Breast epithelium (tissue), 4 donors: ENCODE measurements at regions not wholly inside any gene's neighbourhood (a gene's known extent, or its start where the extent isn't known, plus 50 kb on each side); places are given as distances from the start of the nearest gene placed in this dataset.
"Not testable (repeated sequence)": the region's sequence is repeated elsewhere in the genome, so short reads cannot be mapped to it uniquely, and the experiment has no call there.

ENCODE experiments used
- DNase-seq, 2 donors: peaks; one replicate each; pipeline ENCODE4 v3.0.0-alpha.2; 2019; ENCODE audit warnings: low spot score in 2 of 2
- H3K27ac ChIP-seq, 2 donors: fragments of 200-600 bp; sonication (generic) in 1 of 2; one replicate each; pipeline ENCODE4 v1.5.1; 2016 to 2019; ENCODE audit warnings: mild to moderate bottlenecking in 1 of 2
- H3K27me3 ChIP-seq, 2 donors: fragments of 200-600 bp; sonication (generic) in 1 of 2; one replicate each; pipeline versions ENCODE4 v1.5.1 to v1.6.0; 2017 to 2019; ENCODE audit warnings: control low read depth in 1 of 2, mild to moderate bottlenecking in 1 of 2
- H3K36me3 ChIP-seq: fragments of 200-600 bp; one replicate; pipeline ENCODE4 v1.5.1; 2019
- H3K4me1 ChIP-seq, 2 donors: fragments of 200-600 bp; sonication (generic); one replicate each; pipeline ENCODE4 v1.5.1; 2016 to 2019; ENCODE audit warnings: control low read depth in 1 of 2
- H3K4me3 ChIP-seq, 3 donors: fragments of 200-600 bp; sonication (generic); 1 replicate in 2 of 3; 2 replicates in 1 of 3; pipeline ENCODE4 v1.5.1; 2016 to 2019; ENCODE audit warnings: mild to moderate bottlenecking in 3 of 3, moderate library complexity in 2 of 3
- H3K9me3 ChIP-seq, 2 donors: fragments of 200-600 bp; sonication (generic) in 1 of 2; one replicate each; pipeline ENCODE4 v1.5.1; 2016 to 2019; ENCODE audit warnings: control low read depth in 1 of 2
- CTCF ChIP-seq, 3 donors: fragments of 450-650 bp; IDR thresholded peaks; one replicate each; pipeline ENCODE4 v1.5.1; 2016 to 2017; ENCODE audit warnings: antibody characterized with exemption in 3 of 3, mild to moderate bottlenecking in 3 of 3, moderate library complexity in 3 of 3
- POLR2A ChIP-seq: fragments of 450-650 bp; IDR thresholded peaks from one replicate; pipeline ENCODE4 v1.6.1; 2016; ENCODE audit warnings: antibody characterized with exemption, mild to moderate bottlenecking, moderate library complexity
- POLR2AphosphoS5 ChIP-seq, 3 donors: sonication (generic); formaldehyde crosslinking; IDR thresholded peaks; one replicate each; pipeline ENCODE4 v1.6.1; 2017; ENCODE audit warnings: antibody characterized with exemption in 3 of 3
- intact Hi-C: fragments of 100-400 bp; cut with DNase I; formaldehyde crosslinking; loops from one replicate; pipeline ENCODE4 v1.15.1; 2023; ENCODE audit warnings: low total_unique reads

GRCh38 chr3:3303636-3304035 lies 124.1 kb upstream of the CRBN start:
- TF ChIP-seq POLR2AphosphoS5 (IDR thresholded peaks at IDR 0.05) (no peak), CTCF (IDR thresholded peaks at IDR 0.05) (no peak), POLR2A (no peak)
- DNase-seq: no peak
- no peak overlapping the region for H3K27ac ChIP-seq
- intact Hi-C loops: no loop called here
- H3K27me3 ChIP-seq: no peaks in the 10 kb centered on the region
- H3K9me3 ChIP-seq: no peaks in the 10 kb centered on the region
- no peaks in the 10 kb centered on the region for H3K4me1 ChIP-seq
- H3K36me3 ChIP-seq: no peaks in the 10 kb centered on the region
- H3K4me3 ChIP-seq: no peak overlapping the region

GRCh38 chr3:3302964-3303363 lies 123.5 kb upstream of the CRBN start:
- no peak overlapping the region for H3K27ac ChIP-seq
- no peaks in the 10 kb centered on the region for H3K36me3 ChIP-seq
- DNase-seq: no peak
- intact Hi-C loops: no loop called here
- no peaks in the 10 kb centered on the region for H3K4me1 ChIP-seq
- no peak overlapping the region for H3K4me3 ChIP-seq
- TF ChIP-seq CTCF (IDR thresholded peaks at IDR 0.05) (no peak), POLR2AphosphoS5 (IDR thresholded peaks at IDR 0.05) (no peak), POLR2A (no peak)
- no peaks in the 10 kb centered on the region for H3K27me3 ChIP-seq
- no peaks in the 10 kb centered on the region for H3K9me3 ChIP-seq

- no peak for DNase-seq
- Histone ChIP-seq H3K4me3 (no peak overlapping the region), H3K27ac (no peak overlapping the region), H3K4me1 (no peaks in the 10 kb centered on the region), H3K36me3 (no peaks in the 10 kb centered on the region), H3K9me3 (no peaks in the 10 kb centered on the region), H3K27me3 (no peaks in the 10 kb centered on the region)
- TF ChIP-seq CTCF (IDR thresholded peaks at IDR 0.05): no peak
- TF ChIP-seq POLR2A: no peak
- TF ChIP-seq POLR2AphosphoS5 (IDR thresholded peaks at IDR 0.05): no peak
- intact Hi-C loops: no loop called here
Observed at GRCh38 chr3:3301476-3301875, 122.0 kb upstream of the CRBN start.

GRCh38 chr3:3296979-3297381 lies 117.5 kb upstream of the CRBN start:
- no peaks in the 10 kb centered on the region for H3K9me3 ChIP-seq
- H3K4me1 ChIP-seq: no peaks in the 10 kb centered on the region
- H3K4me3 ChIP-seq: no peak overlapping the region
- no peaks in the 10 kb centered on the region for H3K36me3 ChIP-seq
- TF ChIP-seq POLR2A (no peak), CTCF (IDR thresholded peaks at IDR 0.05) (no peak), POLR2AphosphoS5 (IDR thresholded peaks at IDR 0.05) (no peak)
- no peak for DNase-seq
- H3K27ac ChIP-seq: no peak overlapping the region
- intact Hi-C loops: no loop called here
- H3K27me3 ChIP-seq: no peaks in the 10 kb centered on the region

GRCh38 chr3:3295586-3295985 lies 116.1 kb upstream of the CRBN start:
- H3K4me1 ChIP-seq: no peaks in the 10 kb centered on the region
- TF ChIP-seq POLR2AphosphoS5 (IDR thresholded peaks at IDR 0.05) (no peak), POLR2A (no peak), CTCF (IDR thresholded peaks at IDR 0.05) (no peak)
- H3K4me3 ChIP-seq: no peak overlapping the region
- DNase-seq: no peak
- no peaks in the 10 kb centered on the region for H3K27me3 ChIP-seq
- no peaks in the 10 kb centered on the region for H3K36me3 ChIP-seq
- intact Hi-C loops: no loop called here
- H3K9me3 ChIP-seq: no peaks in the 10 kb centered on the region
- H3K27ac ChIP-seq: no peak overlapping the region

- intact Hi-C loops: not testable (repeated sequence)
Observed at GRCh38 chr3:3291756-3292283, 112.3 kb upstream of the CRBN start.

More at GRCh38 chr3:3291756-3292283, 112.3 kb upstream of the CRBN start:
- not testable (repeated sequence) for H3K4me3 ChIP-seq, H3K27me3 ChIP-seq, H3K27ac ChIP-seq, H3K9me3 ChIP-seq, H3K36me3 ChIP-seq, DNase-seq, H3K4me1 ChIP-seq
